ENCODE measurements at regions not wholly inside any gene's neighbourhood (a gene's known extent, or its start where the extent isn't known, plus 50 kb on each side); places are given as distances from the start of the nearest gene placed in this dataset.

DNA sequence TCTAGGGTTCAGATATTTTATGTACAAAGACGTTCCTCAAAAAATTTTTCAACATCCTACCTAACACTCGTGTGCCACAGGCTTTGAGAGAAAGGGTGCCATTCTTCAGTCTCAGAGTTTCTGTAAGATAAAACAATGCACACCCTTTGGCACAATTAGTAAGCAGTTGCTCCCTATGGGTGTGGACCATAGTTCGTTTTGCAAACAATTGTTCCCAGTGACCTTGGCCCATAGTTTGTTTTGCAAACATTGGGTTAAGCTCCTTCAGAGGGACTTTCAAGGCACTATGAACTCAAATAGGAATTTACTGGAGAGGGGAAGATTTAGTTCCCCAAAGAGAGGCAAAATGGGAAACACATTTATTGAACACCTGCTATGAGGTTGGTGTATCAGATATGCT lies 220.3 kb upstream of the CA10 start:
- TF ChIP-seq, protein P1, sequence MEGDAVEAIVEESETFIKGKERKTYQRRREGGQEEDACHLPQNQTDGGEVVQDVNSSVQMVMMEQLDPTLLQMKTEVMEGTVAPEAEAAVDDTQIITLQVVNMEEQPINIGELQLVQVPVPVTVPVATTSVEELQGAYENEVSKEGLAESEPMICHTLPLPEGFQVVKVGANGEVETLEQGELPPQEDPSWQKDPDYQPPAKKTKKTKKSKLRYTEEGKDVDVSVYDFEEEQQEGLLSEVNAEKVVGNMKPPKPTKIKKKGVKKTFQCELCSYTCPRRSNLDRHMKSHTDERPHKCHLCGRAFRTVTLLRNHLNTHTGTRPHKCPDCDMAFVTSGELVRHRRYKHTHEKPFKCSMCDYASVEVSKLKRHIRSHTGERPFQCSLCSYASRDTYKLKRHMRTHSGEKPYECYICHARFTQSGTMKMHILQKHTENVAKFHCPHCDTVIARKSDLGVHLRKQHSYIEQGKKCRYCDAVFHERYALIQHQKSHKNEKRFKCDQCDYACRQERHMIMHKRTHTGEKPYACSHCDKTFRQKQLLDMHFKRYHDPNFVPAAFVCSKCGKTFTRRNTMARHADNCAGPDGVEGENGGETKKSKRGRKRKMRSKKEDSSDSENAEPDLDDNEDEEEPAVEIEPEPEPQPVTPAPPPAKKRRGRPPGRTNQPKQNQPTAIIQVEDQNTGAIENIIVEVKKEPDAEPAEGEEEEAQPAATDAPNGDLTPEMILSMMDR (IDR thresholded peaks at IDR 0.05 in 4 of 5, conservative IDR thresholded peaks at IDR 0.05 in 1 of 5) = no peak
- no peak for TF ChIP-seq POLR2A (IDR thresholded peaks at IDR 0.05)
